HG03432 (cell line): ENCODE measurements at regions not wholly inside any gene's neighbourhood (a gene's known extent, or its start where the extent isn't known, plus 50 kb on each side); places are given as distances from the start of the nearest gene placed in this dataset.
A peak's percentile ranks its signal among the peaks of the same experiment; 100 is the strongest.

ENCODE experiments used
- ATAC-seq: cut with Tn5 transposase; IDR thresholded peaks from one replicate; pipeline ENCODE4 v1.9.1; 2021; ENCODE audit warnings: mild to moderate bottlenecking, moderate library complexity; ENCODE audit not compliant: unreplicated experiment

- no peak for ATAC-seq
Observed at GRCh38 chr5:117295941-117296340, 721.3 kb upstream of the SEMA6A start.

GRCh38 chr5:117286813-117287212 is 712.2 kb upstream of the SEMA6A start:
- no peak for ATAC-seq

- no peak for ATAC-seq
Observed at GRCh38 chr5:117271656-117272055, 697.0 kb upstream of the SEMA6A start.

- no peak for ATAC-seq
Observed at GRCh38 chr5:117266280-117266679, 691.7 kb upstream of the SEMA6A start.

GRCh38 chr5:117263231-117263630 is 688.6 kb upstream of the SEMA6A start:
- ATAC-seq: no peak

GRCh38 chr5:117262572-117263131 is 688.0 kb upstream of the SEMA6A start:
- no peak for ATAC-seq

DNA sequence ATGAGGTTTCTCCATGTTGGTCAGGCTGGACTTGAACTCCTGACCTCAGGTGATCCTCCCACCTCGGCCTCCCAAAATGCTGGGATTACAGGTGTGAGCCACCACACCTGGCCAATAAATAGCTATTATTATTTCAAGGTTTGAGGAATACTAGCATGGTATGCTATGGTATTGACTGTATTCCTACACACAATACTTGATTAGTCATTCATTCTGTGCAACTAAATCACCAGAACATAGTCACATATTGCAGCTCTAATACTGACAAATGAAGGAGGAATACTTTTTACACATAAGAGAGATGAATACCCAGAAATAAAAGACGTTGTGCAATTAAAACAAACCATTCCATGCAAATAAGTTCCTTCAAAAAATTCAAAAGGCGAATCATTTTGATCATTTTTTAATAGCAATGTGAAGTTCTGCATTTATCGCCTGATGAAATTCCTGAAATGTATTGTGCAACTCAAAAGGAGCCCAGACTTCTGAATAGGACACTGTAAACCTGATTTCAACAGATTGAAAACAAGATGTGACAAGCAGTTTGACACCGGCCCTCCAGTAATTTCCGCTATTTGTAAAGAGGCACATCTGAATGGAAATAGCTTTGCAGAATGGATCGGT is 687.4 kb upstream of the SEMA6A start:
- no peak for ATAC-seq

DNA sequence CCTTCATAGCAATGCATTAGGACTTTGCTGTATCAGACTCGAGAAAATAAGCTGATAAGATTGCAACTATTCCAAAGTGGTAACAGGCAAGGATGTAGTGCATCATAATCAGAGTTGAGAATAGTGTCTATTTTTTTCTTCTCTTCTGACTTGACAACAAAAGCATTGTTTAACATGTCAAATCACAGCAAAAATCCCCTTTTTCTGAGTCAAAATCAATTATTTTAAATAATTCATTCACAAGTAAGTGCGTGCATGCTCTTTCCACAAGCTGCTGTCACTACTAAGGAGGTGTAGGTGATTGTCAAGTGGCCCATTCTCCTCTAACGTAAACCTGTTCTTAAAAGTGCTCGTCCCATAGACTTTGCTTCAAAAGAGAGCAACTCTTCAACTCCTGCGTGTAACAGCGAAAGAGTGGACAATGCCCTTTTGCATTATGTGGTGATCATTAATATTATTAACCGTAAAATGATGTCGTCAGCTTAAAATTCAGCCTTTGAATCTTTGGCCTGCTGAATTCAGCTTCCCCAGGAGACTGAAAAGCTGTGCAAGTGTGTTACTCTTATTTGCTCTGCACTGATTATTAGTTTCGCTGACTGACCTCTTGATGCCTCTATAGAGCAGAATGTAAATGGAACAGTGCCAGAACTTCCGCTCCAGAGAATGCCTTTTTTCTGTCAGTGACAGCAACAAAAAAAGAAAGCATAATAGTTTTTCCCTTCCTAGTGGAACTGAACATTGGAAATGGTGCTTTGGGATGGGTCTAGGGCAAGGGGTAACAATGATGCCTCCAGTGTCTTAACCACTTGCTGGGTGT is 680.8 kb upstream of the SEMA6A start:
- no peak for ATAC-seq

GRCh38 chr5:117252566-117252965 is 677.9 kb upstream of the SEMA6A start:
- no peak for ATAC-seq

GRCh38 chr5:117249086-117249815 is 674.6 kb upstream of the SEMA6A start:
- ATAC-seq: no peak

DNA sequence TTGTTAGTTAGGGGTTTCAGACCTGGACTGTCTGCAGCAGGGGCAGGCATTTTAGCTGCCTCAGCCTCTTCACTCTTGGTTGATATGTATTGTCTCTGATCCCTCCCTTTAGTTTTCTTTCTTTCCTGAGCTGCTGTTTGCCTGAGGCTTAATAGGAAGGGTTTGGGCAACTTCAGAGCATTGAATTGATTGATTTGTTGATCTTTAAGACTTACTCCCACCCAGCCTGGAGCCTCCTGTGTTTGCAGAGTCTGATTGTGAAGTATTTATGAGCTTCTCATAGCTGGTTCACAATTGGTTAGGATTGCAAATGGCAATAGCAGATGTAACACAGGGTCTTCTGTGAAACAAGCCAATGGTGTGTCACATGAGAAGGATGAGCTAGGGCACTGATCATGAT is 671.8 kb upstream of the SEMA6A start:
- ATAC-seq: no peak

DNA sequence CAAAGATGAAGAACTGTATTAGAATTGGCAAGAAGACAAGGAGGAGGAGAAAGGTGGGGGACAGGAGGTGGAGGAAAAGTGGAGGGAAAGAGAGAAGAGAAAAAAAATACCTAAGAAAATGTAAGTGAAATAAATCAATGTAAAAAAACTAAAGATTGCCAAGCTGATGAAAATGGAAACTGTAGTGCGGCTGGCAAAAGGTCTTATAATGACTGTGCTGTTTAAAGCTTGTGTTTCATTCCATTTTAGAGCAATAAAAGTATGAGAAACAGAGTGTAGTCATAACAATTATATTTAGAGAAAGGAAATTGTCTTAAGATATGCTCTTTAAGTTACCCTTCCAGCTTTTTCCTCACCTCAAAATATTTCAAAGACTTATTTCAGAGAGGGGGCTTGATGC is 670.5 kb upstream of the SEMA6A start:
- ATAC-seq: peak; percentile 51

DNA sequence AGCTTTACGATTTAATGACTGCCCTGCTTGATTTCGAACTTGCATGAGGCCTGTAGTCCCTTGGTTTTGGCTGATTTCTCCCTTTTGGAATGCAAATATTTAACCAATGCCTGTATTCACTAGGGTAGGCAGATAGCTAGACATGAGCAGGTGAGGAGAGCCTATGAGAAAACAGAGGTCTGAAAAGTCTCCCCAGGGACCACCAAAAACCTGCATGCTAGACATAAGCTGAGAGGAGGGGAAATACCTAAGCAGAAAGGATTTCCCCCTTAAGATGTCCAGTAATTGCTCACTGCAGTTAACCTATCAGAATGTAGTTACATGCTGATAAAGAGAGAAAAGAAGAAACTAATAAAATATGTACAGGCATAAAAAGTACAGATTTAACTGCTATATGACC is 667.4 kb upstream of the SEMA6A start:
- ATAC-seq: peak; percentile 71

- ATAC-seq: no peak
Observed at GRCh38 chr5:117236941-117237340, 662.3 kb upstream of the SEMA6A start.

DNA sequence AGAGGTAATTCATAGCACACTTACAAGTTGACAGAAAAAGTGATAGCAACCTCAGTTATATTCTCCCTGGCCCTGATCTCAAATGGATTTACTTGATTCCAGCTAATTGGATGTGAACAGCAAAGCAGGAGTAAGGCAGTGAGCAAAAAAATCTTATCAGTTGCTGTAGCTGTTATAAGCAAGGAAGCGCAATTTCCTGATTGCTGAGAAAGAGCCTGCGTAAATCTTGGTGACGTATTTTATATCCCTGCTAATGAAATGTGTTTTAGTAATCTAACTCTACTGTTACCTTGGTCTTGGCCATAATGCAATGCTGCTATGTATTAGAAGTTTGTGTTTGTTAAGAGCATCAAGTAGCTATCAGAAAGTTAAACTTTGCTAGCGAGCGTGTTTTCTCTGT is 661.2 kb upstream of the SEMA6A start:
- ATAC-seq: no peak

DNA sequence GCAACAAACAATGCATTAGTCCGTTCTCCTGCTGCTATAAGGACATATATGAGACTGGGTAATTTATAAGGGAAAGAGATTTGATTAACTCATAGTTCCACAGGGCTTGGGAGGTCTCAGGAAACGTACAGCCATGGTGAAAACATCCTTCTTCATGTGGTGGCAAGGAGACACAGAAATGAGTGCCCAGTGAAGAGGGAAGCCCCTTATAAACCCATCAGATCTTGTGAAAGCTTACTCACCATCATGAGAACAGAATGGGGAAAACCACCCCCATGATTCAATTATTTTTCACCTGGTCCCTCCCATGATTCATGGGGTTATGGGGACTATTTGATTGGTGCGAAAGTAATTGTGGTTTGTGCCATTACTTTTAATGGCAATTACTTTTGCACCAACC is 655.8 kb upstream of the SEMA6A start:
- no peak for ATAC-seq

DNA sequence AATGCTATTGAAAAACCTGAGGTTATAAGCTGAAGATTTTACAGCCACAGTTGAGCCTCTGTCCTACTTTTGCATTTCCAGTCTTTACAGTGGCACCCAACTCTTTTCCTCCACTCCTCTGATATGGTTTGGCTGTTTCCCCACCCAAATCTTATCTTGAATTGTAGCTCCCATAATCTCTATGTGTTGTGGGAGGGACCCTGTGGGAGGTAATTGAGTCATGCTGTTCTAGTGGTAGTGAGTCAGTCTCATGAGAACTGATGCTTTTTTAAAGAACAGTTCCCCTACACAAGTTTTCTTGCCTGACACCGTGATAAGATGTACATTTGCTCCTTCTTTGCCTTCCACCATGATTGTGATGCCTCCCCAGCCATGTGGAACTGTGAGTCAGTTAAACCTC is 646.1 kb upstream of the SEMA6A start:
- no peak for ATAC-seq

DNA sequence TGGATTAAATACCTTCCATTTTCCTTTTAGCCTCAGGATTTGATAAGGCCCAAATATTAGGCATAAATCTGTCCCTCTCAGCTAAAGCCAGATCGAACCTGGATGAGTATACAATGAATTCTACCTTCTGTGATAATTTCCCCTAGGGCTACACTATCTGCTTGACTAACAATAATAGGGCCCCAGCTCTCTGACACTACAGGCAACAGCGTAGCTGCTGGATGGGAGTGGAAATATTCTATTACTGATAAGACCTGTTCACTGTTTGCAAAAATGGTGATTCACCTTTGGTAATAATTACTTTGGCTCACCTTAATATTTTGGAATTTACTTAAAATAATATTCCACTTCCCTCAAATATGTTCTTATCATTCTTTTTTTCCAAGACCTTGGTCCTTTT is 644.2 kb upstream of the SEMA6A start:
- no peak for ATAC-seq

DNA sequence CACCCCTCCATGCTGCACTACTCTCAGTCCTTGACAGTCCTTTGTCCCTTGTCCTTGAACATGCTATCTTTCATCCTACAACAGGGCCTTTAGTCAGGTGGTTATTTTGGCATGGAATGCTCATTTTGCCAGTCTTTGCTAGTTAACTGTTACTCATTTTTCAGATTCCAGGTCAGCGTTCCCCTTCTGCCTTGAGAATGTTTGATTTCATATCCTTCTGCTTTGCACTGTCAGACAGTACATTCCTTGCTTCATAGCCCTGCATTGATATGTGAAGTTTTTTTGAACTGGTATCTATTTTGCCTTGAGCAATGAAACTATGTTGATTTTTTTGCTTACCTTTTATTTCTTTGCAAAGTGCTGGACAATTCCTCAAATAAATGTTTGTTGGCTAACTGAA is 638.2 kb upstream of the SEMA6A start:
- no peak for ATAC-seq

GRCh38 chr5:117210796-117211195 is 636.2 kb upstream of the SEMA6A start:
- no peak for ATAC-seq

DNA sequence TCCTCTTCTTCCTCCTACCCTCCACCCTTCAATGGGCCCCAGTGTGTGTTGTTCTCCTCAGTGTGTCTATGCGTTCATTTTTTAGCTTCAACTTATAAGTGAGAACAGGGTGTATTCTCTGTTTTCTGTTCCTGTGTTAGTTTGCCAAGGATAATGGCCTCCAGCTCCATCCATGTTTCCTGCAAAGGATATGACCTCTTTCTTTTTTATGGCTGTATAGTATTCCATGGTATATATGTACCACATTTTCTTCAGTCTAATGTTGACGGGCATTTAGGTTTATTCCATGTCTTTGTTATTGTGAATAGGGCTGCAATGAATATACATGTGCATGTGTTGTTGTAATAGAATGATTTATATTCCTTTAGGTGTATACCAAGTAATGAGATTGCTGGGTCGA is 634.9 kb upstream of the SEMA6A start:
- ATAC-seq: no peak
